ENCODE measurements at regions not wholly inside any gene's neighbourhood (a gene's known extent, or its start where the extent isn't known, plus 50 kb on each side); places are given as distances from the start of the nearest gene placed in this dataset.

- Mint-ChIP-seq H3K4me3 (no peak overlapping the region), H3K36me3 (ENCODE audit: low read depth) (no peaks in the 10 kb centered on the region), H3K4me1 (no peaks in the 10 kb centered on the region), H3K27ac (no peak overlapping the region), H3K9me3 (peaks cover 2% of the 10 kb centered on the region), H3K27me3 (peaks cover 10% of the 10 kb centered on the region)
- ChIA-PET CTCF (no interaction called here), POLR2A (no interaction called here)
- no peak for DNase-seq
Measured at GRCh38 chr14:51511265-51511664, 140.4 kb upstream of the FRMD6 start.

GRCh38 chr14:51512316-51512715, 139.4 kb upstream of the FRMD6 start:
- peaks cover 8% of the 10 kb centered on the region for H3K27me3 Mint-ChIP-seq
- no peak overlapping the region for H3K27ac Mint-ChIP-seq
- no peak for DNase-seq
- H3K4me1 Mint-ChIP-seq = no peaks in the 10 kb centered on the region
- H3K9me3 Mint-ChIP-seq = peaks cover 2% of the 10 kb centered on the region
- H3K36me3 Mint-ChIP-seq (ENCODE audit: low read depth) = no peaks in the 10 kb centered on the region
- ChIA-PET CTCF (no interaction called here), POLR2A (no interaction called here)
- no peak overlapping the region for H3K4me3 Mint-ChIP-seq

GRCh38 chr14:51513281-51513680, 138.4 kb upstream of the FRMD6 start:
- no peak overlapping the region for H3K27ac Mint-ChIP-seq

GRCh38 chr14:51513933-51514332, 137.8 kb upstream of the FRMD6 start:
- H3K4me1 Mint-ChIP-seq = no peaks in the 10 kb centered on the region
- H3K36me3 Mint-ChIP-seq (ENCODE audit: low read depth) = no peaks in the 10 kb centered on the region
- peaks cover 5% of the 10 kb centered on the region for H3K27me3 Mint-ChIP-seq
- CTCF ChIA-PET = no interaction called here
- DNase-seq = no peak
- no peak overlapping the region for H3K27ac Mint-ChIP-seq
- POLR2A ChIA-PET = no interaction called here
- H3K4me3 Mint-ChIP-seq = no peak overlapping the region
- peaks cover 2% of the 10 kb centered on the region for H3K9me3 Mint-ChIP-seq

More at GRCh38 chr14:51513281-51513680, 138.4 kb upstream of the FRMD6 start:
- H3K27me3 Mint-ChIP-seq = peaks cover 8% of the 10 kb centered on the region
- H3K4me1 Mint-ChIP-seq = no peaks in the 10 kb centered on the region
- H3K36me3 Mint-ChIP-seq (ENCODE audit: low read depth) = no peaks in the 10 kb centered on the region
- DNase-seq = no peak
- ChIA-PET CTCF (no interaction called here), POLR2A (no interaction called here)
- H3K4me3 Mint-ChIP-seq = no peak overlapping the region
- H3K9me3 Mint-ChIP-seq = peaks cover 2% of the 10 kb centered on the region

GRCh38 chr14:51515611-51516010, 136.1 kb upstream of the FRMD6 start:
- Mint-ChIP-seq H3K9me3 (peaks cover 2% of the 10 kb centered on the region), H3K4me3 (no peak overlapping the region), H3K4me1 (no peaks in the 10 kb centered on the region), H3K27me3 (peaks cover 8% of the 10 kb centered on the region), H3K36me3 (ENCODE audit: low read depth) (no peaks in the 10 kb centered on the region), H3K27ac (no peak overlapping the region)
- no peak for DNase-seq
- ChIA-PET POLR2A (no interaction called here), CTCF (interaction anchor here (1.3 kb wide), 1 partner anchor 19 kb away, joined by 3 read pairs; no protein-coding TSS in a partner anchor)

- POLR2A ChIA-PET = no interaction called here
- H3K36me3 Mint-ChIP-seq (ENCODE audit: low read depth) = no peaks in the 10 kb centered on the region
- peaks cover 2% of the 10 kb centered on the region for H3K9me3 Mint-ChIP-seq
- no peak overlapping the region for H3K4me3 Mint-ChIP-seq
- no peaks in the 10 kb centered on the region for H3K4me1 Mint-ChIP-seq
- DNase-seq = no peak
- peaks cover 10% of the 10 kb centered on the region for H3K27me3 Mint-ChIP-seq
- no peak overlapping the region for H3K27ac Mint-ChIP-seq
- CTCF ChIA-PET = interaction anchor here (1.3 to 1.4 kb wide), 2 partner anchors 13 to 18 kb away, joined by 3 read pairs; no protein-coding TSS in a partner anchor
Measured at GRCh38 chr14:51516706-51517395, 134.9 kb upstream of the FRMD6 start.

- Mint-ChIP-seq H3K4me1 (no peaks in the 10 kb centered on the region), H3K36me3 (ENCODE audit: low read depth) (no peaks in the 10 kb centered on the region), H3K27me3 (peaks cover 19% of the 10 kb centered on the region), H3K4me3 (no peak overlapping the region), H3K27ac (no peak overlapping the region), H3K9me3 (peaks cover 2% of the 10 kb centered on the region)
- ChIA-PET CTCF (no interaction called here), POLR2A (no interaction called here)
- DNase-seq = no peak
Measured at GRCh38 chr14:51518280-51518679, 133.4 kb upstream of the FRMD6 start.

- DNase-seq = no peak
- Mint-ChIP-seq H3K36me3 (ENCODE audit: low read depth) (no peaks in the 10 kb centered on the region), H3K4me3 (no peak overlapping the region), H3K27ac (no peak overlapping the region), H3K9me3 (peaks cover 2% of the 10 kb centered on the region), H3K27me3 (peaks cover 19% of the 10 kb centered on the region), H3K4me1 (no peaks in the 10 kb centered on the region)
- ChIA-PET CTCF (no interaction called here), POLR2A (no interaction called here)
Measured at GRCh38 chr14:51518711-51519110, 133.0 kb upstream of the FRMD6 start.

- CTCF ChIA-PET = no interaction called here
- no peak overlapping the region for H3K27ac Mint-ChIP-seq
- H3K27me3 Mint-ChIP-seq = peaks cover 19% of the 10 kb centered on the region
- DNase-seq = no peak
- H3K4me1 Mint-ChIP-seq = no peaks in the 10 kb centered on the region
- H3K4me3 Mint-ChIP-seq = no peak overlapping the region
- H3K36me3 Mint-ChIP-seq (ENCODE audit: low read depth) = no peaks in the 10 kb centered on the region
- POLR2A ChIA-PET = no interaction called here
- H3K9me3 Mint-ChIP-seq = peaks cover 2% of the 10 kb centered on the region
Measured at GRCh38 chr14:51520087-51520486, 131.6 kb upstream of the FRMD6 start.

GRCh38 chr14:51521764-51522163, 129.9 kb upstream of the FRMD6 start:
- ChIA-PET CTCF (no interaction called here), POLR2A (no interaction called here)
- no peaks in the 10 kb centered on the region for H3K9me3 Mint-ChIP-seq
- H3K27ac Mint-ChIP-seq = no peak overlapping the region
- no peaks in the 10 kb centered on the region for H3K36me3 Mint-ChIP-seq (ENCODE audit: low read depth)
- H3K27me3 Mint-ChIP-seq = peaks cover 17% of the 10 kb centered on the region
- DNase-seq = no peak
- H3K4me3 Mint-ChIP-seq = no peak overlapping the region
- no peaks in the 10 kb centered on the region for H3K4me1 Mint-ChIP-seq

- no peaks in the 10 kb centered on the region for H3K9me3 Mint-ChIP-seq
- H3K4me3 Mint-ChIP-seq = no peak overlapping the region
- H3K4me1 Mint-ChIP-seq = no peaks in the 10 kb centered on the region
- no peak overlapping the region for H3K27ac Mint-ChIP-seq
- H3K27me3 Mint-ChIP-seq = peaks cover 17% of the 10 kb centered on the region
- CTCF ChIA-PET = interaction anchor here (1.0 kb wide), 1 partner anchor 10 kb away, joined by 3 read pairs; no protein-coding TSS in a partner anchor
- DNase-seq = no peak
- POLR2A ChIA-PET = no interaction called here
- H3K36me3 Mint-ChIP-seq (ENCODE audit: low read depth) = no peaks in the 10 kb centered on the region
Measured at GRCh38 chr14:51523243-51523642, 128.5 kb upstream of the FRMD6 start.

- no peak for DNase-seq
- CTCF ChIA-PET = no interaction called here
Measured at GRCh38 chr14:51525739-51526138, 126.0 kb upstream of the FRMD6 start.

GRCh38 chr14:51527073-51527472, 124.6 kb upstream of the FRMD6 start:
- H3K4me1 Mint-ChIP-seq = no peaks in the 10 kb centered on the region
- no peak for DNase-seq
- POLR2A ChIA-PET = no interaction called here
- no peak overlapping the region for H3K27ac Mint-ChIP-seq
- H3K4me3 Mint-ChIP-seq = no peak overlapping the region
- H3K9me3 Mint-ChIP-seq = no peaks in the 10 kb centered on the region
- H3K36me3 Mint-ChIP-seq (ENCODE audit: low read depth) = no peaks in the 10 kb centered on the region
- H3K27me3 Mint-ChIP-seq = peaks cover 19% of the 10 kb centered on the region
- CTCF ChIA-PET = no interaction called here

More at GRCh38 chr14:51525739-51526138, 126.0 kb upstream of the FRMD6 start:
- H3K27ac Mint-ChIP-seq = no peak overlapping the region
- H3K9me3 Mint-ChIP-seq = no peaks in the 10 kb centered on the region
- H3K27me3 Mint-ChIP-seq = peaks cover 21% of the 10 kb centered on the region
- no peaks in the 10 kb centered on the region for H3K4me1 Mint-ChIP-seq
- H3K4me3 Mint-ChIP-seq = no peak overlapping the region
- H3K36me3 Mint-ChIP-seq (ENCODE audit: low read depth) = no peaks in the 10 kb centered on the region
- POLR2A ChIA-PET = no interaction called here

GRCh38 chr14:51529736-51530135, 122.0 kb upstream of the FRMD6 start:
- ChIA-PET POLR2A (no interaction called here), CTCF (interaction anchor here (0.6 to 2.4 kb wide), 3 partner anchors 9 to 628 kb away, joined by 3 to 8 read pairs (median 4); no protein-coding TSS in a partner anchor)
- Mint-ChIP-seq H3K4me1 (no peaks in the 10 kb centered on the region), H3K4me3 (no peak overlapping the region), H3K36me3 (ENCODE audit: low read depth) (no peaks in the 10 kb centered on the region), H3K27me3 (peaks cover 8% of the 10 kb centered on the region), H3K27ac (no peak overlapping the region), H3K9me3 (no peaks in the 10 kb centered on the region)
- no peak for DNase-seq

Data from activated CD4-positive, alpha-beta T cell treated with anti-CD3 and anti-CD28 coated beads, Interleukin-2, amount 10 ng/mL, durations not matched to agents 7 days and 5 days (primary cell).